Neural progenitor cell (in vitro differentiated cells): ENCODE measurements at regions not wholly inside any gene's neighbourhood (a gene's known extent, or its start where the extent isn't known, plus 50 kb on each side); places are given as distances from the start of the nearest gene placed in this dataset.

Experiments
- DNase-seq: peaks from one replicate; pipeline ENCODE4 v3.0.0-alpha.2; 2016; ENCODE audit warnings: low spot score
- H2AFZ ChIP-seq: fragments of 200-600 bp; sonication (generic); replicated peaks from 2 replicates; pipeline ENCODE4 v1.6.1; 2016; ENCODE audit warnings: antibody characterized with exemption
- H3F3A ChIP-seq: fragments of 200-600 bp; sonication (generic); 2 replicates; pipeline ENCODE4 v1.6.1; 2016; ENCODE audit warnings: antibody characterized with exemption, low read depth
- H3K27ac ChIP-seq: fragments of 200-600 bp; sonication (generic); 2 replicates; pipeline ENCODE4 v1.5.1; 2016; ENCODE audit warnings: mild to moderate bottlenecking
- H3K27me3 ChIP-seq: fragments of 200-600 bp; sonication (generic); 2 replicates; pipeline ENCODE4 v1.6.1; 2016; ENCODE audit warnings: mild to moderate bottlenecking, moderate library complexity
- H3K36me3 ChIP-seq: fragments of 200-600 bp; sonication (generic); 2 replicates; pipeline ENCODE4 v1.5.1; 2016
- H3K4me1 ChIP-seq: fragments of 200-600 bp; sonication (generic); 2 replicates; pipeline ENCODE4 v1.6.1; 2016; ENCODE audit warnings: mixed run types
- H3K4me2 ChIP-seq: fragments of 200-600 bp; sonication (generic); 2 replicates; pipeline ENCODE4 v1.6.1; 2016
- H3K4me3 ChIP-seq: fragments of 200-600 bp; sonication (generic); 2 replicates; pipeline ENCODE4 v1.5.1; 2016
- H3K79me2 ChIP-seq: fragments of 200-600 bp; sonication (generic); 2 replicates; pipeline ENCODE4 v1.6.1; 2016; ENCODE audit warnings: low read depth
- H3K9ac ChIP-seq: fragments of 200-600 bp; sonication (generic); 2 replicates; pipeline ENCODE4 v1.6.1; 2016
- H3K9me3 ChIP-seq: fragments of 200-600 bp; sonication (generic); 2 replicates; pipeline ENCODE4 v1.5.1; 2016; ENCODE audit warnings: low read depth
- H4K20me1 ChIP-seq: fragments of 200-600 bp; sonication (generic); 2 replicates; pipeline ENCODE4 v1.6.1; 2016; ENCODE audit warnings: low read depth
- H3K27ac Mint-ChIP-seq: 3 replicates; pipeline ENCODE4 v1.8.0; 2021; ENCODE audit warnings: mixed read lengths
- H3K27me3 Mint-ChIP-seq: 2 replicates; pipeline ENCODE4 v1.8.0; 2022; ENCODE audit warnings: low read depth, mild to moderate bottlenecking, inconsistent platforms, moderate library complexity, mixed read lengths; ENCODE audit not compliant: insufficient read depth
- H3K36me3 Mint-ChIP-seq: 3 replicates; pipeline ENCODE4 v1.8.0; 2021; ENCODE audit warnings: mixed read lengths
- H3K4me1 Mint-ChIP-seq: 3 replicates; pipeline ENCODE4 v1.8.0; 2021; ENCODE audit warnings: mixed read lengths
- H3K4me3 Mint-ChIP-seq: 3 replicates; pipeline ENCODE4 v1.8.0; 2021; ENCODE audit warnings: mild to moderate bottlenecking, moderate library complexity, mixed read lengths
- H3K9me3 Mint-ChIP-seq: 3 replicates; pipeline ENCODE4 v1.8.0; 2020; ENCODE audit warnings: mixed read lengths
- EZH2 ChIP-seq: fragments of 200-600 bp; sonication (generic); IDR thresholded peaks from 2 replicates; pipeline ENCODE4 v1.6.1; 2017; ENCODE audit warnings: antibody characterized with exemption, mild to moderate bottlenecking, moderate library complexity
- EZH2phosphoT487 ChIP-seq: fragments of 200-600 bp; sonication (generic); IDR thresholded peaks from 2 replicates; pipeline ENCODE4 v1.6.1; 2017; ENCODE audit warnings: antibody characterized with exemption
- TF ChIP-seq, protein P1 (sequence below): fragments of 200-600 bp; sonication (generic); IDR thresholded peaks from 2 replicates; pipeline ENCODE4 v1.5.1; 2017; ENCODE audit warnings: antibody characterized with exemption, mild to moderate bottlenecking

DNA sequence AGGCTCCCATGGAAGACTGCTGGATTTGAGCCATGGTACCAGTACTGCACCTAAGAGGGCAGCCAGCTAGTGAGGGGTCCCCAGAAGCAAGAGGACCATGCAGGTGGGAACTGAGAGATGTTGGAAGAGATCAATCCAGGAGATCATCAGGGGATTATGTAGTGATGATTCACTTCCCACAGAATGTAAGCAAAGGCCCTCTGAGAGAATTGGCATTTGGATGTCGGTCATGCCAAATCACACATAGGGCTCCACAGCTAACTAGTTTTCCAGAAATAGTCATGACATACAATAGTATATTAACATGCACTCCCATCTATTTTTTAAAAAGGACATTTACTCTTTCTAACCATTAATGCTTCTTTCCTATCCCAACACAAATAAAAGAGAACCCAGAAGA lies 112.5 kb downstream of the RASGEF1B start:
- Histone ChIP-seq H4K20me1 (no peaks in the 10 kb centered on the region), H3K9ac (no peak overlapping the region), H3F3A (no peaks in the 10 kb centered on the region), H2AFZ (no peak overlapping the region), H3K27ac (no peak overlapping the region), H3K4me1 (peaks cover 18% of the 10 kb centered on the region), H3K4me3 (no peak overlapping the region), H3K4me2 (no peak overlapping the region), H3K79me2 (no peaks in the 10 kb centered on the region), H3K36me3 (no peaks in the 10 kb centered on the region), H3K9me3 (no peaks in the 10 kb centered on the region), H3K27me3 (no peaks in the 10 kb centered on the region)
- Mint-ChIP-seq H3K27ac (no peak overlapping the region), H3K9me3 (no peaks in the 10 kb centered on the region), H3K27me3 (no peaks in the 10 kb centered on the region), H3K4me1 (peaks cover 3% of the 10 kb centered on the region), H3K36me3 (no peaks in the 10 kb centered on the region), H3K4me3 (no peak overlapping the region)
- no peak for DNase-seq
- TF ChIP-seq EZH2 (no peak), EZH2phosphoT487 (no peak)
- TF ChIP-seq, protein P1, sequence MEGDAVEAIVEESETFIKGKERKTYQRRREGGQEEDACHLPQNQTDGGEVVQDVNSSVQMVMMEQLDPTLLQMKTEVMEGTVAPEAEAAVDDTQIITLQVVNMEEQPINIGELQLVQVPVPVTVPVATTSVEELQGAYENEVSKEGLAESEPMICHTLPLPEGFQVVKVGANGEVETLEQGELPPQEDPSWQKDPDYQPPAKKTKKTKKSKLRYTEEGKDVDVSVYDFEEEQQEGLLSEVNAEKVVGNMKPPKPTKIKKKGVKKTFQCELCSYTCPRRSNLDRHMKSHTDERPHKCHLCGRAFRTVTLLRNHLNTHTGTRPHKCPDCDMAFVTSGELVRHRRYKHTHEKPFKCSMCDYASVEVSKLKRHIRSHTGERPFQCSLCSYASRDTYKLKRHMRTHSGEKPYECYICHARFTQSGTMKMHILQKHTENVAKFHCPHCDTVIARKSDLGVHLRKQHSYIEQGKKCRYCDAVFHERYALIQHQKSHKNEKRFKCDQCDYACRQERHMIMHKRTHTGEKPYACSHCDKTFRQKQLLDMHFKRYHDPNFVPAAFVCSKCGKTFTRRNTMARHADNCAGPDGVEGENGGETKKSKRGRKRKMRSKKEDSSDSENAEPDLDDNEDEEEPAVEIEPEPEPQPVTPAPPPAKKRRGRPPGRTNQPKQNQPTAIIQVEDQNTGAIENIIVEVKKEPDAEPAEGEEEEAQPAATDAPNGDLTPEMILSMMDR: no peak

DNA sequence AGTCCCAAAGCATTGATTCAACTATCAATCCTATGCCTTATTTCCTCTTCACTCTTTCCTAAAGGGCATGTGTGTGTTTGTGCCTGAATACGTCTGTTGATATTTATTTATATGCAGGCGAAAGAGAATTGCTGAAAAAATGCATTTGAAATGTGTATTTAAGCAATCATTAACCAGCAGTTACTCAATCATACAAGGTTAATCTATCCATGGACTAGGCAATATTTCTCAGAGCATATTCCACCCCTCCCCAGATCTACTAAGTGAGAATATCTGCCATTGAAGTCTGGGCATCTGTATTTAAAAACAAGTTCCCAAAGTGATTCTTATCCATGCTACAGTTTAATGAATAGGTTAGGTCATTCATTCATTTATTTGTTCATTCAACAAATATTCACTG lies 113.6 kb downstream of the RASGEF1B start:
- Histone ChIP-seq H4K20me1 (no peaks in the 10 kb centered on the region), H3K9ac (no peak overlapping the region), H3K9me3 (no peaks in the 10 kb centered on the region), H3K4me2 (no peak overlapping the region), H3K4me1 (peaks cover 24% of the 10 kb centered on the region), H3F3A (no peaks in the 10 kb centered on the region), H3K27ac (no peak overlapping the region), H3K36me3 (no peaks in the 10 kb centered on the region), H2AFZ (no peak overlapping the region), H3K4me3 (no peak overlapping the region), H3K27me3 (no peaks in the 10 kb centered on the region), H3K79me2 (no peaks in the 10 kb centered on the region)
- H3K36me3 Mint-ChIP-seq: no peaks in the 10 kb centered on the region
- no peaks in the 10 kb centered on the region for H3K27me3 Mint-ChIP-seq
- TF ChIP-seq, protein P1: no peak
- TF ChIP-seq EZH2 (no peak), EZH2phosphoT487 (no peak)
- no peaks in the 10 kb centered on the region for H3K9me3 Mint-ChIP-seq
- H3K4me3 Mint-ChIP-seq: no peak overlapping the region
- H3K27ac Mint-ChIP-seq: no peak overlapping the region
- peaks cover 3% of the 10 kb centered on the region for H3K4me1 Mint-ChIP-seq
- no peak for DNase-seq

DNA sequence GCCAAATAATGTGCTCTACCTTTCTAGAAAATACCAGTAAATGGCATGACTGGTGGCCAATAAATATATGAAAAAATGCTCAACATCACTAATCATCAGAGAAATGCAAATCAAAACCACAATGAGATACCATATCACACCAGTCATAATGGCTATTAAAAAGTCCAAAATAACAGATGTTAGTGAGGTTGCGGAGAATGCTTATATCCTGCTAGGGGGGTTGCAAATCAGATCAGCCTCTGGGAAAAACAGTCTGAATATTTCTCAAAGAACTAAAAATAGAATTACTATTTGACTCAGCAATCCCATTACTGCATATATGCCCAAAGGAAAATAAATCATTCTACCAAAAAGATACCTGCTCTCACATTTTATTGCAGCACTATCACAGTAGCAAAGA lies 115.1 kb downstream of the RASGEF1B start:
- no peaks in the 10 kb centered on the region for H3K79me2 ChIP-seq
- H2AFZ ChIP-seq: no peak overlapping the region
- Mint-ChIP-seq H3K9me3 (no peaks in the 10 kb centered on the region), H3K27me3 (no peaks in the 10 kb centered on the region), H3K4me1 (peaks cover 3% of the 10 kb centered on the region), H3K36me3 (no peaks in the 10 kb centered on the region), H3K4me3 (no peak overlapping the region), H3K27ac (no peak overlapping the region)
- H3K4me1 ChIP-seq: peaks cover 24% of the 10 kb centered on the region
- no peaks in the 10 kb centered on the region for H4K20me1 ChIP-seq
- no peaks in the 10 kb centered on the region for H3K9me3 ChIP-seq
- DNase-seq: no peak
- no peaks in the 10 kb centered on the region for H3F3A ChIP-seq
- no peak overlapping the region for H3K4me3 ChIP-seq
- TF ChIP-seq EZH2 (no peak), EZH2phosphoT487 (no peak)
- TF ChIP-seq, protein P1: no peak
- H3K9ac ChIP-seq: no peak overlapping the region
- H3K27ac ChIP-seq: no peak overlapping the region
- H3K27me3 ChIP-seq: no peaks in the 10 kb centered on the region
- H3K36me3 ChIP-seq: no peaks in the 10 kb centered on the region
- H3K4me2 ChIP-seq: no peak overlapping the region
